WI38 (cell line): ENCODE measurements at regions not wholly inside any gene's neighbourhood (a gene's known extent, or its start where the extent isn't known, plus 50 kb on each side); places are given as distances from the start of the nearest gene placed in this dataset.

Source experiments
- H3K4me3 ChIP-seq: 2 replicates; pipeline ENCODE4 v1.5.1; 2011; ENCODE audit warnings: low read depth, mild to moderate bottlenecking, control low read depth, low read length
- CTCF ChIP-seq: IDR thresholded peaks from 2 replicates; pipeline ENCODE4 v1.5.1; 2012; ENCODE audit warnings: low read depth, mild to moderate bottlenecking, control low read depth, low read length

- TF ChIP-seq CTCF, result peak; percentile 24; the same call in 1 of the 2 replicates
- H3K4me3 ChIP-seq, result no peak overlapping the region
These were observed 65.4 kb upstream of the HNRNPA3 start for GRCh38 chr2:177147093-177147694.

GRCh38 chr2:177147834-177148445 lies 64.7 kb upstream of the HNRNPA3 start:
- no peak for TF ChIP-seq CTCF
- peak overlapping the region; percentile 49 for H3K4me3 ChIP-seq

GRCh38 chr2:177148477-177149154 lies 64.0 kb upstream of the HNRNPA3 start:
- H3K4me3 ChIP-seq, result peak overlapping the region; percentile 49
- peak; percentile 93 for TF ChIP-seq CTCF

GRCh38 chr2:177149155-177149503 lies 63.5 kb upstream of the HNRNPA3 start:
- peak overlapping the region; percentile 49; the same call in 1 of the 2 replicates for H3K4me3 ChIP-seq
- no peak for TF ChIP-seq CTCF

- TF ChIP-seq CTCF, result no peak
- no peak overlapping the region for H3K4me3 ChIP-seq
These were observed 58.8 kb upstream of the HNRNPA3 start for GRCh38 chr2:177153805-177154204.

- H3K4me3 ChIP-seq, result no peak overlapping the region
- TF ChIP-seq CTCF, result no peak
These were observed 57.8 kb upstream of the HNRNPA3 start for GRCh38 chr2:177154809-177155208.

GRCh38 chr2:177155631-177156030 lies 57.0 kb upstream of the HNRNPA3 start:
- no peak overlapping the region for H3K4me3 ChIP-seq
- no peak for TF ChIP-seq CTCF
